GM19238 (cell line): ENCODE measurements at regions not wholly inside any gene's neighbourhood (a gene's known extent, or its start where the extent isn't known, plus 50 kb on each side); places are given as distances from the start of the nearest gene placed in this dataset.

Experiments used
- DNase-seq: peaks from one replicate; pipeline ENCODE4 v3.0.0; 2011; ENCODE audit warnings: low spot score; ENCODE audit not compliant: insufficient read length

DNA sequence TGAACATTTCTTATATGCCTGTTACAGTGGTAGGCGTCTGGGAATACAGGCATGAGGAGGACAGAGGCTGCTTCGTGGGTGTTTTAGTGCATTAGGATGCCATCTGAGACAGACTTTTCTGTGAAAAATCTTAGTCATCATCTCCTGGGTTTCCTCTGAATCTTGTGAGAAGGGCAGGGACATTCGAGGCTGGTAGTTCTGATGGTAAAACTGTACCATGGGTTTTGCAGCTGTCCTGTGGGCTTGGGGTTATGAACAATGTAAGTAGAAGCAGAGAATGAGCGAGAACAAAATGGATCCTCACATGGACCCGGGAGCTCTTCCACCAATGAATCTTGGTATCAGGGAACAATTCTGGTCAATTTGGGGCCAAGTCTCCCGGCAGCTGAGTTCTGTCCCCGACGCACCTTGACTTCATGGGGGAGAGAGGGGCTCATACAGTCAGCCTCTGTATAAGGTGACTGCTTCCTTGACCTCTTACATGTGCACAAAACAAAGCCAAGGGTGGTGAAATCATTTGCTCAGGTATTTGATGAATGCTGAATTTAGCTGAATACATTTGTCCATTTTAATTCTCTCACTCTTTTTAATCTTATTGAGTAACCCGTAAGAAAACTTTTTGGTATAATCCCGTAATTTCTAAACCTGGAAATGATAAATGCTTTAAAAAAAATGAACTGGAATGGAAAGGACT is 63.6 kb upstream of the ERRFI1 start:
- no peak for DNase-seq

- no peak for DNase-seq
These were observed 59.9 kb upstream of the ERRFI1 start for GRCh38 chr1:8086055-8086454.

DNA sequence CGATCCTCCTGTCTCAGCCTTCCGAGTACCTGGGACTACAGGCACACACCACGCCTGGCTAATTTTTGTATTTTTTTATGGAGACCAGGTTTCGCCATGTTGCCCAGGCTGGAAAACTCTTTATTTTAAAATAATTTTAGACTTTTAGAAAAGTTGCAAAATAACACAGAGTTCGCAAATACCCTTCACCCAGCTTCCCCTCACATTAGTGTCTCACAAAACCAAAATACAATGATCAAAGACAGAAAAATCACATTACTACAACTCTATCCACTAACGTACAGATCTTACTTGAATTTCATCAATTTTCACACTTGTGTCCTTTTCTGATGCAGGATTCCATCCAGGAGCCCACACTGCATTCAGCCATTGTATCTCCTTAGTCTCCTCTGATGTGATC is 58.8 kb upstream of the ERRFI1 start:
- DNase-seq, result no peak

DNA sequence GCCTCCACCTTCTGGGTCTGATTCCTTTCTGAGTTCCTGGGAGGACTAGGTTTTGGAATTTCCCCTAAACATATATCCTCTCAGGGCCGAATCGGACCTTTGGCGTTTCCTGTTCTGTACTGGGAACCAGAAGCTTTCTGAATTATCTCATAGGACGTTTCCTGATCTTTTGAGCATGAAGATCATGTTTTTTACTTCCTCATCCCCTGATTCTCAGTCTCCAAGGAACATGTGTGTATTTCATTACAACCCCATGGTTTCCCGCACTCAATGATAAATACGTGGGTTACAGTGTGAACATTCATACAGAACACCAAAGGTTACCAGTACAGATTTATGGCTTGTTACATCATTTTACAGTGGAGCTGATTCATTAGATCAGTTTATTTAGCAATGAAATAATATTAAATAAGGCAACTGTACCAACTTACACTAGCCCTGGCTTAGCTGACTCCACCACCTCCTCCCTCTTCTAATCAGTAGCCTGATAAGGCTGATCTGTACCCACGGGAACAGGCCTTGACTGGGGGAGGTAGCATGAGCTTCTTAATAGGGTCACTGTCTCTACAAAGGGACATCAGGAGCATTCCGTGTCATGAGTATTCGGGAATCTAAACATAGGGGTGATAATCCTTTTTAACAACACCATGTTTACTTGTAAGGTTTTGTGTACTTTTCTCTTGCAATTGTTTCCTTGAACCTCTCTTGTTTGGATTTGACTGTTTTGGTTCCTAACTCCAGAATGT is 57.8 kb upstream of the ERRFI1 start:
- DNase-seq, result no peak

GRCh38 chr1:8082945-8083344 is 56.8 kb upstream of the ERRFI1 start:
- DNase-seq, result no peak

DNA sequence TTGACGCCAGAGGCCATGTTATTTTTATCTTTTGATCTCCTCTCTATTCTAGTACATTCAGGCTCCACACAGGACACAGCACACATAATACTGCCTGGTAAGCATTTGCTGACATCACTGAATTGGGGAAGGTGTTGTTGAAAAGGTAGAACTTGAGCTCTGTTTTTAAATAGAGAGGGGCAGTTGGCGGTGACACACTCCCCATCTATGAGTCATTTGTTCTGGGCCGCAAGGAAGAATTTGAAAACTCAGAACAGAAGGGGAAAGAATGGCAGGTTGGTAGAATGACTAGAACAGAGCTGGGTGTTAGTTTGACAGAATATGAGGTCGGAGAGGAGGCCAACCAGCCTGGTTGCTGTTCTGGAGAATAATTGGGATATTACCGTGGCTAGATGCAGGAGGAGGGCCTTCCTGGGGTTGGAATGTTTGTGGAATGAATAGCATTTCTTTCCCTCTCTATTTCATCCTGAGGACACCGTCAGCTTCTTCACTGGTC is 52.1 kb upstream of the ERRFI1 start:
- DNase-seq, result no peak

DNA sequence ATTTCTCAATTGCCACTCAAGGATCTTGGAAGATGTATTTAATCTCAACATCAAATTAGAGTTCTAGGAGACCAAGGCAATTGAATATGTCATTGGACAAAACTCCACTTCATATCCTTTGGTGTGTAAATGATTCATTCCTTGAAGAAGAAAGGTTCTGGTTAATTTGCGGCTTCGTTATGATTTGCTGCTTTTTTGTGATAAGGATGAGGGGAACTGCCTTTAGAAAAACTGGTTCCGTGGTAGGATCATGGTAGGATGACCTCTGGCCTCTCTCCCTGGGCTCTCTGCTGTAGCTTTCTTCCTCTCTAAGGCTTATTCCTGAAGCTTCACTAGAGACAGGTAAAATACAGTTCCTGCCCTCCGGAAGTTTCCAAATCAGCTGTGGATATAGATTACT is 51.5 kb upstream of the ERRFI1 start:
- DNase-seq, result no peak

- no peak for DNase-seq
These were observed 51.0 kb upstream of the ERRFI1 start for GRCh38 chr1:8077120-8077573.

DNA sequence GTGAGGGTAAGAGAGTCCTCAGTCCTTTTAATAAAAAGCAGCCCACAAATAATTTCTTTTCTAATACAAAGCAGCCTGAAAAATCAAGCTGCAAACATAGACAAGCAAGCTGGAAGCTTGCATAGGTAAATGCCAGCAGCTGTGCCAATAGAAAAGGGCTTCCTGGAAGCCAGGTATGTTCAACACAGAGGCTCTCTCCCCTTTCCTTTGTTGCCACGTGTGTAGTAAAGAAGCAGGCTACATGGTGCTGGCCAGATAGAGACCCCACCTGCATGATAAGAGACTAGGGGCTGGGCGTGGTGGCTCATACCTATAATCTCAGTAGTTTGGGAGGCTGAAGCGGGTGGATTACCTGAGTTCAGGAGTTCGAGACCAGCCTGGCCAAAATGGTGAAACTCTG is 50.1 kb upstream of the ERRFI1 start:
- DNase-seq, result no peak
